GM18519 (cell line): ENCODE measurements at regions not wholly inside any gene's neighbourhood (a gene's known extent, or its start where the extent isn't known, plus 50 kb on each side); places are given as distances from the start of the nearest gene placed in this dataset.

ENCODE experiments used
- ATAC-seq: cut with Tn5 transposase; IDR thresholded peaks from one replicate; pipeline ENCODE4 v1.9.1; 2021; ENCODE audit warnings: mild to moderate bottlenecking, moderate library complexity; ENCODE audit not compliant: unreplicated experiment, low FRiP score

- no peak for ATAC-seq
These were observed 730.6 kb upstream of the FANCL start for GRCh38 chr2:58971511-58972360.

GRCh38 chr2:58970365-58970764 lies 729.2 kb upstream of the FANCL start:
- no peak for ATAC-seq

GRCh38 chr2:58968885-58969284 lies 727.8 kb upstream of the FANCL start:
- ATAC-seq, result no peak

- no peak for ATAC-seq
These were observed 726.6 kb upstream of the FANCL start for GRCh38 chr2:58967736-58968135.

- ATAC-seq, result no peak
These were observed 724.5 kb upstream of the FANCL start for GRCh38 chr2:58965602-58966001.

- no peak for ATAC-seq
These were observed 718.9 kb upstream of the FANCL start for GRCh38 chr2:58959996-58960395.

- ATAC-seq, result no peak
These were observed 716.2 kb upstream of the FANCL start for GRCh38 chr2:58957188-58957840.

GRCh38 chr2:58954880-58955385 lies 713.8 kb upstream of the FANCL start:
- no peak for ATAC-seq

- no peak for ATAC-seq
These were observed 710.6 kb upstream of the FANCL start for GRCh38 chr2:58951722-58952121.

GRCh38 chr2:58950795-58951462 lies 709.8 kb upstream of the FANCL start:
- no peak for ATAC-seq

GRCh38 chr2:58939388-58939787 lies 698.3 kb upstream of the FANCL start:
- ATAC-seq, result no peak

- ATAC-seq, result no peak
These were observed 697.9 kb upstream of the FANCL start for GRCh38 chr2:58938988-58939387.

- ATAC-seq, result no peak
These were observed 691.7 kb upstream of the FANCL start for GRCh38 chr2:58932801-58933200.

- ATAC-seq, result no peak
These were observed 689.4 kb upstream of the FANCL start for GRCh38 chr2:58930537-58930936.

- ATAC-seq, result no peak
These were observed 687.8 kb upstream of the FANCL start for GRCh38 chr2:58928973-58929372.

GRCh38 chr2:58928391-58928790 lies 687.3 kb upstream of the FANCL start:
- no peak for ATAC-seq

- ATAC-seq, result no peak
These were observed 685.0 kb upstream of the FANCL start for GRCh38 chr2:58926112-58926511.

GRCh38 chr2:58925676-58926081 lies 684.6 kb upstream of the FANCL start:
- no peak for ATAC-seq

GRCh38 chr2:58923869-58924268 lies 682.7 kb upstream of the FANCL start:
- no peak for ATAC-seq

GRCh38 chr2:58922245-58922644 lies 681.1 kb upstream of the FANCL start:
- no peak for ATAC-seq

GRCh38 chr2:58921676-58922075 lies 680.6 kb upstream of the FANCL start:
- ATAC-seq, result no peak
